ENCODE measurements at regions not wholly inside any gene's neighbourhood (a gene's known extent, or its start where the extent isn't known, plus 50 kb on each side); places are given as distances from the start of the nearest gene placed in this dataset.

DNA sequence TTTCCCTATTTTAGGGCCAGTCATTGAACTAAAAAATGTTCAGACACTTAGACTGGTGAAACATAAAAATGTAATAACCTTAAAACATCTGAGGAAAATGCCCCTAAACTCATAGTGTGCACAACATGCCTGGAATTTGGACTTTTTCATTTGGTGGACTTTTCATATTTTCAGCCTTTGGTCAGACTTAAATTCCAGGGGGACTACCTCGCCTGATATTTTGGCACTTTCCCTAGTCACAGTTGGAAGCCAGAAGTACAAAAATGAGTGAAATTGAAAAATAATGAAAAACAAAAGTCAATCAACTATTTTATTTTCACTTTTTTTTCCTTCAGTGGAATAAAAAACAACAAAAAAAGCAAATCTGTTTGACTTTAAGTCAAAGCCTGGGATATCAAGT lies 256.2 kb downstream of the ACTL7B start:
- no peak for DNase-seq

- no peak for DNase-seq
Observed at GRCh38 chr9:108591121-108591520, 264.7 kb downstream of the ACTL7B start.

GRCh38 chr9:108588246-108588645 lies 267.5 kb downstream of the ACTL7B start:
- no peak for DNase-seq

DNA sequence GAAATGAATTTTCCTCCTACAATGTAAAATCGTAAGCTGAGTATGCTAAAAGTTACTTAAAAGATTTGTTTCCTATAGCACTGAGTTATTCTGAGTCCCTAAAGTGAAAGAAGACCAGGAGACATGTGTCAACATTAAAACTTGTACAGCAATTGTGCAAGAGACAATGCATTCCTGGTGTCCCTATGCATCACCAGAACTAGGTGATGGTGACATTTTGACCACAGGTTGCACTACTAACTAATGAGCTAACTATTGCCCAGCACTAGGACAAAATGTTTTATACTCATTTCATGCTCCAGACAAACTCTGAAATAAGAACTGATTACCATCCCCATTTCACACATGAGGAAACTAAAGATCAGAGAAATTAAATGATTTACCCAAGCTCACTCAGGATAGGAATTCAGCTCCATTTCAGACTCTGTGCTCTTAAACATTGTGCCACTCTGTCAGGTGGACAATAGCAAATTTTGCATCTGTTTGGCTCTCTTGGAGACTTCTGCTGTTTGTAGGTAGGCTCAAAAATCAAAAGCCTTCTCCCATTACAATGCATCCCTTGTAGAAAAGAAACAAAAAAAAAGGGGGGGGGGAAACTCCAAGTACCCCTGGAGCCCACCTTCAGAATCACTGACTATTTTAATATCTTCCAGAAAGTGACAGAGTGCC lies 269.2 kb downstream of the ACTL7B start:
- no peak for DNase-seq

DNA sequence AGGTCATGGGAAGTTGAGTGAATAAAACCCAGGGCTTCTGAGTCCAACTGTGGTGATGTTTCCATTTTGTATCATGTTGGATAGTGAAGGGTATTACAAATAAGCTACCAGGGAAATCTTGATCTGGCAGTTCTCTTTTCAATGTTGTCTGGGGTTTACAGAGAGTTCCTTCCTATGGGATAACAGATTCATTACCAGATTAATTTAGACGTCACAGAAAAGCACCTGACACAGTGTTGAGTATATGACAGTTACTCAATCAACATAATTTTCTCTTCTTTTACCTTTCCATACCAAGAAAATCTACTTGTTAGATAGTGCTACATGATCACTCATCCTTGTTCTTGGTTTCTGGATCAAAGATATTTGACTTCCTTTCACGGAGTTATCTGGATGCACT lies 270.9 kb downstream of the ACTL7B start:
- DNase-seq: no peak

DNA sequence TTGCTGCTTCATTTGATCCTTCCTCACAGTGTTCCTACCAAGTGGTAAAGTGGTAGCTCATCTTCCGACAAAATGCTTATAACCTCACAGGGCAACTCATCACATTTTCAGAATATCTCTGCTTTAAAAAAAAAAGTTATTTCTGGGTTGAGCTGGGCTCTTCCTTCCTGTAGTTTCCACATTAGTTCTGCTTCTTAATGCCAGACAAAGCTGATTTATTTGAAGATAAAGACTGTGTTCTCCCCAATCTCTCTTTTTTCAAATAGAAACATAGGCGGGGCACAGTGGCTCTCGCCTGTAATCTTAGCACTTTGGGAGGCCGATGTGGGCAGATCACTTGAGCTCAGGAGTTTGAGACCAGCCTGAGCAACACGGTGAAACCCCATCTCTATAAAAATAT lies 273.1 kb downstream of the ACTL7B start:
- DNase-seq: no peak

GRCh38 chr9:108579757-108580439 lies 275.9 kb downstream of the ACTL7B start:
- no peak for DNase-seq

GRCh38 chr9:108575276-108575675 lies 280.5 kb downstream of the ACTL7B start:
- DNase-seq: no peak

DNA sequence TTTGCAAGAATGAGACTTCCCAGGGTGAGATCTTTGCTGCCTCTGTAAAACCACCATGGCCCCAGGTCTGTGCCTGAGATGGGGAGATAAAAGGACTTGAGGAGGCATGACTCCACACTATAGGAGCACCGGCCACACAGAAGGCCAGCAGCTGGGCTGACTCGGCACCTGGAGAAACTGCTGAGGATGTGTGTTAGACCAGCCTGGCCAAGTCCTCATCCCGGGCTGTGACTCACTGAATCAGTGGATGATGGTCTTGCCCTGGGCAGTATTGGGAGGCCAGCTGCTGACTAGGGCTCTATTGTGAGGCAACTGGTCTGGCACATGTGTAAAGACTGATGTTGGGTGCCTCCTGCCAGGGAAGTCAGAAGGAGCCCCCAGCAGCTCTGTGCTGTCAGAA lies 286.2 kb downstream of the ACTL7B start:
- no peak for DNase-seq

DNA sequence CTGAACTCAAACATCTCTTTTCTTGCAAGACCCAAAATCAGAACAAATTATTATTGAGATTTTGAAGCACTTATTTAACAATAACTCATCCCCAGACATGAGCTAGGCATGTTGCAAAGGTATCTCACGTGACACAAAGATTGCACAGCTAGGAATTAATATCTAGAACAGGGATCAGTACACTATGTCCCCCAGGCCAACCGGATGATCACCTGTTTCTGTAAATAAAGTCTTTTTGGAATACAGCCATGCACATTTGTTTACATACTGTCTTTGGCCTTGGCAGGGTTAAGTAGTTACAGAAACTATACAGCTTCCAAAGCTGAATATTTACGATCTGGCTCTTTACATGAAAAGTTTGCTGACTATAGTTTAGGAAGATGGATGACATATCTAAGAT lies 287.7 kb downstream of the ACTL7B start:
- no peak for DNase-seq

- DNase-seq: no peak
Observed at GRCh38 chr9:108567571-108567970, 288.2 kb downstream of the ACTL7B start.

GRCh38 chr9:108565651-108566378 lies 290.0 kb downstream of the ACTL7B start:
- DNase-seq: peak; percentile 17

GRCh38 chr9:108562176-108562575 lies 293.6 kb downstream of the ACTL7B start:
- DNase-seq: no peak

- DNase-seq: no peak
Observed at GRCh38 chr9:108559432-108559831, 296.4 kb downstream of the ACTL7B start.

GRCh38 chr9:108554831-108555230 lies 301.0 kb downstream of the ACTL7B start:
- no peak for DNase-seq

DNA sequence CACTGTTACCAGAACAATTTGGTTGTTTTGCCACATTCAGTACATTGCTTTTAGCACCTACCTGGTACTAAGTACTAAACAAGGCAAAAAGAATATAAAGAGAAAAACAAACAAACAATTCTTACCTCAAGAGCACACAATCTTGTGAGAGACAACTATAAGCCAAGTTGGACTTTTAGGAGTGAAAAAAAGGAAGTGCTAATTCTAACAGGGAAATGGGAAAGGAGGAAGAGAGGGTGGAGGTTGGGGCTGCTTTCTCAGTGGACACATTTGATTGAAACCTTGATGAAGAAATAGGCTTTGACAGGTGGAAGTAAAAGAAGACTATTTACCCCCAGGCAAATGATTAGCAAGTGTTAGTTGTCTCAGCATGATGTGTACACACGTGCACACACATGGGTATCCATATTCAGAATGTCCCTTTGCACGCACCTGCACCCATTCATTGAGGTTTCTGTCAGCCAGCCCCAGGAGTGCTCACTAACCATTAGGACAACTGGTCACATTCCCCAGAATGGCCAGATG lies 302.6 kb downstream of the ACTL7B start:
- DNase-seq: no peak

- DNase-seq: no peak
Observed at GRCh38 chr9:108552459-108553040, 303.2 kb downstream of the ACTL7B start.

- DNase-seq: no peak
Observed at GRCh38 chr9:108551030-108551841, 304.6 kb downstream of the ACTL7B start.

- DNase-seq: no peak
Observed at GRCh38 chr9:108550106-108550505, 305.7 kb downstream of the ACTL7B start.

DNA sequence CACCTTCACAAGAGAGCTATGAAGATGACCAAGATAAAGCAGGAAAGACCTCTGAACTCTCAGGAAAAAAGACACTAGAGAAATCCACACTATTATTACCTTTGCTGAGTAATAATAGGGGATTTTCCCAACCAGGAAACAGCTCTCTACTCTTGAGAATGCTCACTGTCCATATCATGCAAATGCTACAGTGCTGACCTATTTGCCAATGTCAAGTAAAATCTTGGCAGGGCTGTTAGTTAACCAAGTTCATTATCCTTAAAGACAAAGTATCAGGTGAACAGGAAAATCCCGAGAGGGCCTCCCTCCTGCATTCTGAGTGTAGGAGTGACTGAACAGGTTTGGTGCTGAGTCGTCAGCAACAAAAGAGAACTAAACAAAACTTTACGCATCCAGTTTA lies 306.6 kb downstream of the ACTL7B start:
- DNase-seq: no peak

GRCh38 chr9:108547411-108548135 lies 308.2 kb downstream of the ACTL7B start:
- DNase-seq: no peak

DNA sequence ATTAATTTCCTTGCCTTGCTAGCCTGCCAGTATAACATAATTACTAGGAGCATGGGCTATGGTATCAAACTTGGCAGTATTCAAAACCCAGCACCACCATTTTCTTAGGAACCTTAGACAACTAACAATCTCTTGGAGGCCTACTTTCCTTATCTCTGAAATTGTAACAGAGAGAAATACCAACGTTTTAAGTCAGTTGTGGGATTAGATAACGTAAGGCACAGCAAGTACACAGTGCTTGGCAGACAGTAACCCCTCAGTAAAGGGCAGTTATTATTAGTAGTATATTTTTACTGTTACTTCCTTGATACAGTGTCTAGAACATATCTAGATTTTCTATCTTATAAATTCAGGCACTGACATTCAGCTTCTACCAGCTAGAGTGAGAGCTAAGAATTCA lies 309.6 kb downstream of the ACTL7B start:
- no peak for DNase-seq

Data from NCI-H2107 (cell line).